H1 (cell line): ENCODE measurements at regions not wholly inside any gene's neighbourhood (a gene's known extent, or its start where the extent isn't known, plus 50 kb on each side); places are given as distances from the start of the nearest gene placed in this dataset.

Experiments used
- BCL11A ChIP-seq, 2 experiments: IDR thresholded peaks; one replicate each; pipeline ENCODE4 v1.6.1; 2011; ENCODE audit warnings: low read depth in 2 of 2, low read length in 2 of 2, mild to moderate bottlenecking in 2 of 2
- MAX ChIP-seq: IDR thresholded peaks from 2 replicates; pipeline ENCODE4 v1.6.1; 2012; ENCODE audit warnings: inconsistent platforms

GRCh38 chr2:166625670-166626069, 131.6 kb upstream of the SCN7A start (continued):
- TF ChIP-seq BCL11A (IDR thresholded peaks at IDR 0.05; ENCODE audit: low read depth in 2 of 2, low read length in 2 of 2) (no peak), MAX (no peak)
